ENCODE measurements at regions not wholly inside any gene's neighbourhood (a gene's known extent, or its start where the extent isn't known, plus 50 kb on each side); places are given as distances from the start of the nearest gene placed in this dataset.

- TF ChIP-seq, protein P1, sequence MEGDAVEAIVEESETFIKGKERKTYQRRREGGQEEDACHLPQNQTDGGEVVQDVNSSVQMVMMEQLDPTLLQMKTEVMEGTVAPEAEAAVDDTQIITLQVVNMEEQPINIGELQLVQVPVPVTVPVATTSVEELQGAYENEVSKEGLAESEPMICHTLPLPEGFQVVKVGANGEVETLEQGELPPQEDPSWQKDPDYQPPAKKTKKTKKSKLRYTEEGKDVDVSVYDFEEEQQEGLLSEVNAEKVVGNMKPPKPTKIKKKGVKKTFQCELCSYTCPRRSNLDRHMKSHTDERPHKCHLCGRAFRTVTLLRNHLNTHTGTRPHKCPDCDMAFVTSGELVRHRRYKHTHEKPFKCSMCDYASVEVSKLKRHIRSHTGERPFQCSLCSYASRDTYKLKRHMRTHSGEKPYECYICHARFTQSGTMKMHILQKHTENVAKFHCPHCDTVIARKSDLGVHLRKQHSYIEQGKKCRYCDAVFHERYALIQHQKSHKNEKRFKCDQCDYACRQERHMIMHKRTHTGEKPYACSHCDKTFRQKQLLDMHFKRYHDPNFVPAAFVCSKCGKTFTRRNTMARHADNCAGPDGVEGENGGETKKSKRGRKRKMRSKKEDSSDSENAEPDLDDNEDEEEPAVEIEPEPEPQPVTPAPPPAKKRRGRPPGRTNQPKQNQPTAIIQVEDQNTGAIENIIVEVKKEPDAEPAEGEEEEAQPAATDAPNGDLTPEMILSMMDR (conservative IDR thresholded peaks at IDR 0.05) = no peak
- TF ChIP-seq ZFX (IDR thresholded peaks at IDR 0.05) = no peak
Observed at GRCh38 chr6:16903470-16903869, 142.2 kb upstream of the ATXN1 start.
